Stimulated activated CD8-positive, alpha-beta memory T cell treated with anti-CD3 and anti-CD28 coated beads, Interleukin-12 subunit alpha, Interleukin-12 subunit beta, amount 100 ng/mL, for 1 hour (primary cell): ENCODE measurements at regions not wholly inside any gene's neighbourhood (a gene's known extent, or its start where the extent isn't known, plus 50 kb on each side); places are given as distances from the start of the nearest gene placed in this dataset.

Experiments used
- DNase-seq: peaks from one replicate; pipeline ENCODE4 v3.0.0-alpha.2; 2020; ENCODE audit warnings: low read depth

GRCh38 chr17:15039366-15039765 is 225.8 kb downstream of the PMP22 start:
- DNase-seq: no peak

GRCh38 chr17:15038656-15039055 is 226.5 kb downstream of the PMP22 start:
- DNase-seq: no peak

- no peak for DNase-seq
Observed at GRCh38 chr17:15036238-15036637, 228.9 kb downstream of the PMP22 start.

GRCh38 chr17:15031975-15032374 is 233.2 kb downstream of the PMP22 start:
- no peak for DNase-seq

- no peak for DNase-seq
Observed at GRCh38 chr17:15029469-15029868, 235.7 kb downstream of the PMP22 start.

GRCh38 chr17:15027853-15028252 is 237.3 kb downstream of the PMP22 start:
- no peak for DNase-seq

- DNase-seq: no peak
Observed at GRCh38 chr17:15026088-15026487, 239.0 kb downstream of the PMP22 start.

- no peak for DNase-seq
Observed at GRCh38 chr17:15023589-15024336, 241.4 kb downstream of the PMP22 start.

GRCh38 chr17:15019158-15019557 is 246.0 kb downstream of the PMP22 start:
- no peak for DNase-seq

- DNase-seq: no peak
Observed at GRCh38 chr17:15012351-15012980, 252.7 kb downstream of the PMP22 start.

GRCh38 chr17:15009087-15009486 is 256.0 kb downstream of the PMP22 start:
- no peak for DNase-seq

- DNase-seq: no peak
Observed at GRCh38 chr17:15007147-15007553, 258.0 kb downstream of the PMP22 start.

- no peak for DNase-seq
Observed at GRCh38 chr17:15006421-15007128, 258.6 kb downstream of the PMP22 start.

- no peak for DNase-seq
Observed at GRCh38 chr17:15000661-15001060, 264.5 kb downstream of the PMP22 start.

GRCh38 chr17:14997290-14997689 is 267.8 kb downstream of the PMP22 start:
- no peak for DNase-seq

GRCh38 chr17:14986127-14986526 is 279.0 kb downstream of the PMP22 start:
- DNase-seq: no peak

GRCh38 chr17:14972844-14973243 is 292.3 kb downstream of the PMP22 start:
- no peak for DNase-seq

- DNase-seq: no peak
Observed at GRCh38 chr17:14971054-14971453, 294.1 kb downstream of the PMP22 start.

- DNase-seq: no peak
Observed at GRCh38 chr17:14959106-14959648, 305.9 kb downstream of the PMP22 start.

- DNase-seq: no peak
Observed at GRCh38 chr17:14953405-14953804, 311.7 kb downstream of the PMP22 start.

GRCh38 chr17:14950686-14951085 is 314.4 kb downstream of the PMP22 start:
- no peak for DNase-seq

GRCh38 chr17:14950216-14950615 is 314.9 kb downstream of the PMP22 start:
- DNase-seq: no peak

- no peak for DNase-seq
Observed at GRCh38 chr17:14947671-14948070, 317.5 kb downstream of the PMP22 start.
